Loucy (cell line): ENCODE measurements at regions not wholly inside any gene's neighbourhood (a gene's known extent, or its start where the extent isn't known, plus 50 kb on each side); places are given as distances from the start of the nearest gene placed in this dataset.
"Not testable (repeated sequence)": the region's sequence is repeated elsewhere in the genome, so short reads cannot be mapped to it uniquely, and the experiment has no call there.

Experiments
- EZH2phosphoT487 ChIP-seq: fragments of 200-600 bp; IDR thresholded peaks from 2 replicates; pipeline ENCODE4 v1.6.1; 2018; ENCODE audit warnings: antibody characterized with exemption, mild to moderate bottlenecking, moderate library complexity, borderline replicate concordance
- TF ChIP-seq, protein P1 (sequence below): fragments of 200-600 bp; sonication (generic); conservative IDR thresholded peaks from 2 replicates; pipeline ENCODE4 v1.5.1; 2014; ENCODE audit warnings: mild to moderate bottlenecking, antibody characterized with exemption, low read length

DNA sequence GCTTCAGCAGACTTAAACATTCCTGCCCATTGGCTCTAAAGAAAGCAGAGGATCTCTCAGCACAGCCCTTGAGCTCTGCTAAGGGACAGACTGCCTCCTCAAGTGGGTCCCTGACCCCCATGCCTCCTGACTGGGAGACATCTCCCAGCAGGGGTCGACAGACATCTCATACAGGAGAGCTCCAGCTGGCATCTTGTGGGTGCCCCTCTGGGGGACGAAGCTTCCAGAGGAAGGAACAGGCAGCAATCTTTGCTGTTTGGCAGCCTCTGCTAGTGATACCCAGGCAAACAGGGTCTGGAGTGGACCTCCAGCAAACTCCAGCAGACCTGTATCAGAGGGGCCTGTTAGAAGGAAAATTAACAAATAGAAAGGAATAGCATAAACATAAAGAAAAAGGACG is 485.1 kb downstream of the ATP23 start:
- TF ChIP-seq, protein P1, sequence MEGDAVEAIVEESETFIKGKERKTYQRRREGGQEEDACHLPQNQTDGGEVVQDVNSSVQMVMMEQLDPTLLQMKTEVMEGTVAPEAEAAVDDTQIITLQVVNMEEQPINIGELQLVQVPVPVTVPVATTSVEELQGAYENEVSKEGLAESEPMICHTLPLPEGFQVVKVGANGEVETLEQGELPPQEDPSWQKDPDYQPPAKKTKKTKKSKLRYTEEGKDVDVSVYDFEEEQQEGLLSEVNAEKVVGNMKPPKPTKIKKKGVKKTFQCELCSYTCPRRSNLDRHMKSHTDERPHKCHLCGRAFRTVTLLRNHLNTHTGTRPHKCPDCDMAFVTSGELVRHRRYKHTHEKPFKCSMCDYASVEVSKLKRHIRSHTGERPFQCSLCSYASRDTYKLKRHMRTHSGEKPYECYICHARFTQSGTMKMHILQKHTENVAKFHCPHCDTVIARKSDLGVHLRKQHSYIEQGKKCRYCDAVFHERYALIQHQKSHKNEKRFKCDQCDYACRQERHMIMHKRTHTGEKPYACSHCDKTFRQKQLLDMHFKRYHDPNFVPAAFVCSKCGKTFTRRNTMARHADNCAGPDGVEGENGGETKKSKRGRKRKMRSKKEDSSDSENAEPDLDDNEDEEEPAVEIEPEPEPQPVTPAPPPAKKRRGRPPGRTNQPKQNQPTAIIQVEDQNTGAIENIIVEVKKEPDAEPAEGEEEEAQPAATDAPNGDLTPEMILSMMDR = not testable (repeated sequence)
- not testable (repeated sequence) for TF ChIP-seq EZH2phosphoT487
